Transverse colon (tissue), 4 donors: ENCODE measurements at regions not wholly inside any gene's neighbourhood (a gene's known extent, or its start where the extent isn't known, plus 50 kb on each side); places are given as distances from the start of the nearest gene placed in this dataset.

ENCODE experiments used
- DNase-seq: peaks from one replicate; pipeline ENCODE4 v3.0.0-alpha.2; 2019
- H3K27ac ChIP-seq, 4 donors: fragments of 200-600 bp; sonication (generic); 2 replicates each; pipeline ENCODE4 v1.5.1; 2016 to 2018; ENCODE audit warnings: inconsistent platforms in 4 of 4
- H3K27me3 ChIP-seq: fragments of 200-600 bp; sonication (generic); 2 replicates; pipeline ENCODE4 v1.5.1; 2017; ENCODE audit warnings: inconsistent platforms
- H3K36me3 ChIP-seq, 4 donors: fragments of 200-600 bp; sonication (generic); 2 replicates each; pipeline ENCODE4 v1.5.1; 2017 to 2019; ENCODE audit warnings: inconsistent platforms in 4 of 4
- H3K4me1 ChIP-seq, 4 donors: fragments of 200-600 bp; sonication (generic); 2 replicates each; pipeline ENCODE4 v1.5.1; 2017 to 2020; ENCODE audit warnings: inconsistent platforms in 4 of 4
- H3K4me3 ChIP-seq, 4 donors: fragments of 200-600 bp; sonication (generic); 1 replicate in 1 of 4; 2 replicates in 3 of 4; pipeline versions ENCODE4 v1.5.1 to v1.6.1; 2017 to 2019; ENCODE audit warnings: inconsistent platforms in 4 of 4
- H3K9me3 ChIP-seq, 2 donors: fragments of 200-600 bp; sonication (generic); 2 replicates each; pipeline ENCODE4 v1.5.1; 2017 to 2019; ENCODE audit warnings: inconsistent platforms in 2 of 2
- CTCF ChIP-seq, 5 experiments: fragments of 200-600 bp in 3 of 5; fragments of 450-650 bp in 2 of 5; sonication (generic) in 3 of 5; IDR thresholded peaks; 1 replicate in 2 of 5; 2 replicates in 3 of 5; pipeline ENCODE4 v1.5.1; 2016 to 2017; ENCODE audit warnings: antibody characterized with exemption in 5 of 5, inconsistent platforms in 3 of 5, mild to moderate bottlenecking in 2 of 5, moderate library complexity in 1 of 5
- EP300 ChIP-seq: sonication (generic); formaldehyde crosslinking; IDR thresholded peaks from one replicate; pipeline ENCODE4 v1.6.1; 2017; ENCODE audit warnings: antibody characterized with exemption, low read depth
- POLR2A ChIP-seq: fragments of 450-650 bp; IDR thresholded peaks from one replicate; pipeline ENCODE4 v1.6.1; 2016; ENCODE audit warnings: antibody characterized with exemption, mild to moderate bottlenecking, moderate library complexity
- POLR2AphosphoS5 ChIP-seq, 3 donors: sonication (generic); formaldehyde crosslinking; IDR thresholded peaks; one replicate each; pipeline ENCODE4 v1.6.1; 2016; ENCODE audit warnings: antibody characterized with exemption in 3 of 3
- WGBS, 2 donors: methylation state at CpG; one replicate each; pipeline ENCODE4 v1.1.5; 2018; ENCODE audit warnings: low coverage in 1 of 2; 5-methylcytosine and 5-hydroxymethylcytosine counted together
- in situ Hi-C, 4 donors: fragments of 200-750 bp; cut with MboI; loops; one replicate each; pipeline versions ENCODE4 v1.15.0 to v1.15.1; 2017; ENCODE audit warnings: low sequenced_read_pairs in 3 of 4, low pct_ligation_motif_present in 1 of 4, low pct_unique_long_range_greater_than_20kb in 1 of 4
- intact Hi-C: fragments of 100-400 bp; cut with DNase I; formaldehyde crosslinking; loops from one replicate; pipeline ENCODE4 v1.15.1; 2023; ENCODE audit warnings: low total_unique reads

GRCh38 chr4:130110189-130110588 is 1014.2 kb downstream of the C4orf33 start:
- no peaks in the 10 kb centered on the region for H3K36me3 ChIP-seq
- H3K4me3 ChIP-seq: no peak overlapping the region
- H3K4me1 ChIP-seq: no peaks in the 10 kb centered on the region
- in situ Hi-C loops: no loop called here
- no peak for TF ChIP-seq CTCF (IDR thresholded peaks at IDR 0.05)
- no peak for DNase-seq
- H3K27ac ChIP-seq: no peak overlapping the region
- intact Hi-C loops: no loop called here
- no peaks in the 10 kb centered on the region for H3K27me3 ChIP-seq
- H3K9me3 ChIP-seq: no peaks in the 10 kb centered on the region

GRCh38 chr4:130110770-130111169 is 1014.8 kb downstream of the C4orf33 start:
- DNase-seq: no peak
- TF ChIP-seq POLR2A: no peak
- no peak for TF ChIP-seq CTCF (IDR thresholded peaks at IDR 0.05)
- no peak for TF ChIP-seq POLR2AphosphoS5 (IDR thresholded peaks at IDR 0.05)
- no peak for TF ChIP-seq EP300
- in situ Hi-C loops: no loop called here
- Histone ChIP-seq H3K4me3 (no peak overlapping the region), H3K4me1 (no peaks in the 10 kb centered on the region), H3K9me3 (no peaks in the 10 kb centered on the region), H3K27me3 (no peaks in the 10 kb centered on the region), H3K36me3 (no peaks in the 10 kb centered on the region), H3K27ac (no peak overlapping the region)
- WGBS, 2 donors: 47 to 67% methylated on average over 1 of the region's 1 CpG
- intact Hi-C loops: no loop called here

GRCh38 chr4:130124066-130124465 is 1028.1 kb downstream of the C4orf33 start:
- H3K4me1 ChIP-seq: no peaks in the 10 kb centered on the region
- WGBS, 2 donors: 41 to 52% methylated on average over 4 of the region's 4 CpGs

GRCh38 chr4:130125467-130125866 is 1029.5 kb downstream of the C4orf33 start:
- no peak overlapping the region for H3K4me3 ChIP-seq
- H3K9me3 ChIP-seq: no peaks in the 10 kb centered on the region
- H3K27ac ChIP-seq: no peak overlapping the region
- TF ChIP-seq POLR2A: no peak
- no peak for TF ChIP-seq POLR2AphosphoS5 (IDR thresholded peaks at IDR 0.05)
- no peak for TF ChIP-seq EP300
- TF ChIP-seq CTCF (IDR thresholded peaks at IDR 0.05): no peak
- no peaks in the 10 kb centered on the region for H3K4me1 ChIP-seq
- H3K27me3 ChIP-seq: no peaks in the 10 kb centered on the region
- DNase-seq: no peak
- WGBS, 2 donors: 63 to 67% methylated on average over 5 of the region's 5 CpGs
- H3K36me3 ChIP-seq: no peaks in the 10 kb centered on the region
- intact Hi-C loops (no loop called here), in situ Hi-C loops (no loop called here)

More at GRCh38 chr4:130124066-130124465, 1028.1 kb downstream of the C4orf33 start:
- no peak overlapping the region for H3K4me3 ChIP-seq
- no peaks in the 10 kb centered on the region for H3K9me3 ChIP-seq
- H3K36me3 ChIP-seq: no peaks in the 10 kb centered on the region
- H3K27me3 ChIP-seq: no peaks in the 10 kb centered on the region
- TF ChIP-seq POLR2A (no peak), CTCF (IDR thresholded peaks at IDR 0.05) (no peak)
- H3K27ac ChIP-seq: no peak overlapping the region
- no peak for DNase-seq
- intact Hi-C loops (no loop called here), in situ Hi-C loops (no loop called here)
